ENCODE measurements at regions not wholly inside any gene's neighbourhood (a gene's known extent, or its start where the extent isn't known, plus 50 kb on each side); places are given as distances from the start of the nearest gene placed in this dataset.

- TF ChIP-seq MAX (CRISPR knock-in tag; IDR thresholded peaks at IDR 0.05) (no peak), TEAD4 (CRISPR knock-in tag; IDR thresholded peaks at IDR 0.05) (no peak), GABPB1 (CRISPR knock-in tag; IDR thresholded peaks at IDR 0.05) (no peak), ZNF317 (CRISPR knock-in tag; IDR thresholded peaks at IDR 0.05; ENCODE audit: borderline replicate concordance, low read depth) (no peak), ZBTB21 (CRISPR knock-in tag; IDR thresholded peaks at IDR 0.05; ENCODE audit: borderline replicate concordance) (no peak), SP1 (CRISPR knock-in tag; conservative IDR thresholded peaks at IDR 0.05) (no peak), USF1 (CRISPR knock-in tag; IDR thresholded peaks at IDR 0.05) (no peak), CREM (CRISPR knock-in tag; IDR thresholded peaks at IDR 0.05) (no peak), NFYB (CRISPR knock-in tag; conservative IDR thresholded peaks at IDR 0.05; ENCODE audit: low read depth) (no peak)
- TF ChIP-seq, protein P1, sequence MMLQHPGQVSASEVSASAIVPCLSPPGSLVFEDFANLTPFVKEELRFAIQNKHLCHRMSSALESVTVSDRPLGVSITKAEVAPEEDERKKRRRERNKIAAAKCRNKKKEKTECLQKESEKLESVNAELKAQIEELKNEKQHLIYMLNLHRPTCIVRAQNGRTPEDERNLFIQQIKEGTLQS (CRISPR knock-in tag; conservative IDR thresholded peaks at IDR 0.05) = no peak
Observed at GRCh38 chr4:124509151-124509550, 203.4 kb downstream of the ANKRD50 start.

Data from WTC11 (cell line).